ENCODE measurements at regions not wholly inside any gene's neighbourhood (a gene's known extent, or its start where the extent isn't known, plus 50 kb on each side); places are given as distances from the start of the nearest gene placed in this dataset.

GRCh38 chr10:64523065-64523759 is 1002.0 kb downstream of the REEP3 start:
- no peak for TF ChIP-seq CTCF (IDR thresholded peaks at IDR 0.05)
- Histone ChIP-seq H3K27ac (no peak overlapping the region), H3K4me1 (ENCODE audit: control insufficient read depth in 1 of 2, insufficient read depth in 1 of 2, low read depth in 1 of 2, low read length in 1 of 2) (no peaks in the 10 kb centered on the region), H3K4me3 (ENCODE audit: low read depth in 1 of 2, low read length in 1 of 2) (no peak overlapping the region), H3K36me3 (no peaks in the 10 kb centered on the region), H3K27me3 (no peaks in the 10 kb centered on the region), H3K9me3 (no peaks in the 10 kb centered on the region)

- TF ChIP-seq CTCF (IDR thresholded peaks at IDR 0.05) = no peak
- no peak overlapping the region for H3K27ac ChIP-seq
Observed at GRCh38 chr10:64528294-64529002, 1007.2 kb downstream of the REEP3 start.

GRCh38 chr10:64529003-64529350 is 1007.8 kb downstream of the REEP3 start:
- H3K27me3 ChIP-seq = no peaks in the 10 kb centered on the region
- no peak for TF ChIP-seq CTCF (IDR thresholded peaks at IDR 0.05)
- H3K27ac ChIP-seq = no peak overlapping the region
- no peaks in the 10 kb centered on the region for H3K36me3 ChIP-seq
- no peak overlapping the region for H3K4me3 ChIP-seq (ENCODE audit: low read depth in 1 of 2, low read length in 1 of 2)
- H3K9me3 ChIP-seq = no peaks in the 10 kb centered on the region
- H3K4me1 ChIP-seq (ENCODE audit: control insufficient read depth in 1 of 2, insufficient read depth in 1 of 2, low read depth in 1 of 2, low read length in 1 of 2) = no peaks in the 10 kb centered on the region

More at GRCh38 chr10:64528294-64529002, 1007.2 kb downstream of the REEP3 start:
- H3K4me1 ChIP-seq (ENCODE audit: control insufficient read depth in 1 of 2, insufficient read depth in 1 of 2, low read depth in 1 of 2, low read length in 1 of 2) = no peaks in the 10 kb centered on the region
- H3K27me3 ChIP-seq = no peaks in the 10 kb centered on the region
- no peak overlapping the region for H3K4me3 ChIP-seq (ENCODE audit: low read depth in 1 of 2, low read length in 1 of 2)
- no peaks in the 10 kb centered on the region for H3K36me3 ChIP-seq
- H3K9me3 ChIP-seq = no peaks in the 10 kb centered on the region

GRCh38 chr10:64534616-64535015 is 1013.4 kb downstream of the REEP3 start:
- no peaks in the 10 kb centered on the region for H3K9me3 ChIP-seq
- TF ChIP-seq CTCF (IDR thresholded peaks at IDR 0.05) = no peak
- no peaks in the 10 kb centered on the region for H3K27me3 ChIP-seq
- no peak overlapping the region for H3K27ac ChIP-seq
- no peaks in the 10 kb centered on the region for H3K4me1 ChIP-seq (ENCODE audit: control insufficient read depth in 1 of 2, insufficient read depth in 1 of 2, low read depth in 1 of 2, low read length in 1 of 2)
- no peaks in the 10 kb centered on the region for H3K36me3 ChIP-seq
- no peak overlapping the region for H3K4me3 ChIP-seq (ENCODE audit: low read depth in 1 of 2, low read length in 1 of 2)

GRCh38 chr10:64535131-64535867 is 1014.1 kb downstream of the REEP3 start:
- Histone ChIP-seq H3K4me1 (ENCODE audit: control insufficient read depth in 1 of 2, insufficient read depth in 1 of 2, low read depth in 1 of 2, low read length in 1 of 2) (no peaks in the 10 kb centered on the region), H3K27ac (no peak overlapping the region), H3K27me3 (no peaks in the 10 kb centered on the region), H3K9me3 (no peaks in the 10 kb centered on the region), H3K4me3 (ENCODE audit: low read depth in 1 of 2, low read length in 1 of 2) (no peak overlapping the region), H3K36me3 (no peaks in the 10 kb centered on the region)
- no peak for TF ChIP-seq CTCF (IDR thresholded peaks at IDR 0.05)
